Ovary (tissue), 7 donors: ENCODE measurements at regions not wholly inside any gene's neighbourhood (a gene's known extent, or its start where the extent isn't known, plus 50 kb on each side); places are given as distances from the start of the nearest gene placed in this dataset.
"Not testable (repeated sequence)": the region's sequence is repeated elsewhere in the genome, so short reads cannot be mapped to it uniquely, and the experiment has no call there.

Experiments used
- DNase-seq, 5 donors: peaks; one replicate each; pipeline ENCODE4 v3.0.0-alpha.2; 2019 to 2020
- H3K27ac ChIP-seq, 2 donors: fragments of 200-600 bp; one replicate each; pipeline versions ENCODE4 v1.5.1 to v1.8.0; 2019 to 2022
- H3K27me3 ChIP-seq: fragments of 200-600 bp; one replicate; pipeline ENCODE4 v1.8.0; 2022
- H3K36me3 ChIP-seq: fragments of 200-600 bp; sonication (generic); one replicate; pipeline ENCODE4 v1.5.1; 2019
- H3K4me1 ChIP-seq: one replicate; pipeline ENCODE4 v1.8.1; 2013; ENCODE audit warnings: mild to moderate bottlenecking, moderate library complexity; ENCODE audit not compliant: insufficient read depth
- H3K4me3 ChIP-seq: fragments of 200-600 bp; sonication (generic); one replicate; pipeline ENCODE4 v1.5.1; 2017
- H3K9me3 ChIP-seq, 2 donors: fragments of 200-600 bp in 1 of 2; sonication (generic) in 1 of 2; one replicate each; pipeline versions ENCODE4 v1.5.1 to v1.8.1; 2013 to 2019; ENCODE audit warnings: mild to moderate bottlenecking in 1 of 2, moderate library complexity in 1 of 2
- CTCF ChIP-seq, 3 donors: fragments of 450-650 bp in 2 of 3; fragments of 200-600 bp in 1 of 3; IDR thresholded peaks; one replicate each; pipeline versions ENCODE4 v1.5.1 to v1.8.0; 2016 to 2022; ENCODE audit warnings: antibody characterized with exemption in 3 of 3, mild to moderate bottlenecking in 1 of 3
- EP300 ChIP-seq: sonication (generic); formaldehyde crosslinking; IDR thresholded peaks from one replicate; pipeline ENCODE4 v1.6.1; 2017; ENCODE audit warnings: antibody characterized with exemption
- POLR2A ChIP-seq: fragments of 450-650 bp; IDR thresholded peaks from one replicate; pipeline ENCODE4 v1.6.1; 2017; ENCODE audit warnings: antibody characterized with exemption, mild to moderate bottlenecking, moderate library complexity
- WGBS, 3 donors: extraction: QIAGEN DNeasy Blood & Tissue Kit in 1 of 3; methylation state at CpG; one replicate each; pipeline versions ENCODE4 v1.1.5 to v1.1.7; 2013 to 2017; 5-methylcytosine and 5-hydroxymethylcytosine counted together
- intact Hi-C, 4 donors: fragments of 100-400 bp; cut with DNase I; formaldehyde crosslinking; loops; one replicate each; pipeline versions ENCODE4 v1.11.0 to v1.15.1; 2022 to 2023
- donor health status: DM: no; HTN: no; CAD: no; lungs with moderate emphysema.
- donor health status: DM: no; HTN: no; CAD: no.
- donor health status: Bipolar disorder and iron deficiency.
- donor health status: DM: no; HTN: no; CAD: no.
- donor health status: DM: yes; HTN: yes; CAD: no.

- Histone ChIP-seq H3K4me3 (no peak overlapping the region), H3K27ac (no peak overlapping the region), H3K36me3 (no peaks in the 10 kb centered on the region), H3K27me3 (peaks cover 3% of the 10 kb centered on the region), H3K9me3 (no peaks in the 10 kb centered on the region), H3K4me1 (no peaks in the 10 kb centered on the region)
- no peak for DNase-seq
- WGBS, 3 donors = 10 to 25% (median 22%) methylated on average over 2 of the region's 2 CpGs
- TF ChIP-seq EP300 = no peak
- no peak for TF ChIP-seq POLR2A
- no peak for TF ChIP-seq CTCF (IDR thresholded peaks at IDR 0.05)
- intact Hi-C loops = no loop called here
Measured at GRCh38 chr6:51199105-51199552, 380.5 kb downstream of the TFAP2B start.

- 23 to 33% (median 32%) methylated on average over 5 of the region's 5 CpGs for WGBS, 3 donors
- Histone ChIP-seq H3K9me3 (no peaks in the 10 kb centered on the region), H3K36me3 (no peaks in the 10 kb centered on the region), H3K27me3 (peaks cover 3% of the 10 kb centered on the region), H3K4me1 (no peaks in the 10 kb centered on the region), H3K27ac (no peak overlapping the region), H3K4me3 (no peak overlapping the region)
- DNase-seq = no peak
- TF ChIP-seq EP300 (no peak), CTCF (IDR thresholded peaks at IDR 0.05) (no peak), POLR2A (no peak)
- intact Hi-C loops = no loop called here
Measured at GRCh38 chr6:51199733-51200260, 381.1 kb downstream of the TFAP2B start.

GRCh38 chr6:51200676-51201075 lies 382.0 kb downstream of the TFAP2B start:
- Histone ChIP-seq H3K36me3 (no peaks in the 10 kb centered on the region), H3K9me3 (no peaks in the 10 kb centered on the region), H3K27me3 (peaks cover 3% of the 10 kb centered on the region), H3K4me1 (no peaks in the 10 kb centered on the region), H3K27ac (no peak overlapping the region), H3K4me3 (no peak overlapping the region)
- no peak for DNase-seq
- 83 to 85% (median 83%) methylated on average over 1 of the region's 1 CpG for WGBS, 3 donors
- TF ChIP-seq CTCF (IDR thresholded peaks at IDR 0.05) = no peak
- TF ChIP-seq EP300 = no peak
- TF ChIP-seq POLR2A = no peak
- intact Hi-C loops = no loop called here

GRCh38 chr6:51202653-51203052 lies 384.0 kb downstream of the TFAP2B start:
- intact Hi-C loops, DNase-seq, H3K4me3 ChIP-seq, H3K27me3 ChIP-seq, H3K4me1 ChIP-seq, H3K36me3 ChIP-seq, H3K9me3 ChIP-seq, H3K27ac ChIP-seq: not testable (repeated sequence)
- WGBS, 3 donors = 80 to 96% (median 90%) methylated on average over 5 to 13 of the region's 13 CpGs

GRCh38 chr6:51203504-51203903 lies 384.8 kb downstream of the TFAP2B start:
- WGBS, 3 donors = 21 to 35% (median 26%) methylated on average over 1 of the region's 1 CpG

GRCh38 chr6:51206686-51207085 lies 388.0 kb downstream of the TFAP2B start:
- H3K9me3 ChIP-seq, H3K27me3 ChIP-seq, H3K4me1 ChIP-seq, intact Hi-C loops, H3K27ac ChIP-seq, H3K36me3 ChIP-seq, DNase-seq, H3K4me3 ChIP-seq: not testable (repeated sequence)
- WGBS, 3 donors = 69 to 79% (median 72%) methylated on average over 5 of the region's 5 CpGs

More at GRCh38 chr6:51203504-51203903, 384.8 kb downstream of the TFAP2B start:
- Histone ChIP-seq H3K9me3 (no peaks in the 10 kb centered on the region), H3K4me1 (no peaks in the 10 kb centered on the region), H3K4me3 (no peak overlapping the region), H3K36me3 (no peaks in the 10 kb centered on the region), H3K27ac (no peak overlapping the region), H3K27me3 (peaks cover 3% of the 10 kb centered on the region)
- no peak for DNase-seq
- intact Hi-C loops = no loop called here
- TF ChIP-seq CTCF (IDR thresholded peaks at IDR 0.05) = no peak
